ENCODE measurements at regions not wholly inside any gene's neighbourhood (a gene's known extent, or its start where the extent isn't known, plus 50 kb on each side); places are given as distances from the start of the nearest gene placed in this dataset.
"Not testable (repeated sequence)": the region's sequence is repeated elsewhere in the genome, so short reads cannot be mapped to it uniquely, and the experiment has no call there.

GRCh38 chr14:41289025-41289424, 317.7 kb upstream of the LRFN5 start:
- no peak for DNase-seq (ENCODE audit: low spot score)

DNA sequence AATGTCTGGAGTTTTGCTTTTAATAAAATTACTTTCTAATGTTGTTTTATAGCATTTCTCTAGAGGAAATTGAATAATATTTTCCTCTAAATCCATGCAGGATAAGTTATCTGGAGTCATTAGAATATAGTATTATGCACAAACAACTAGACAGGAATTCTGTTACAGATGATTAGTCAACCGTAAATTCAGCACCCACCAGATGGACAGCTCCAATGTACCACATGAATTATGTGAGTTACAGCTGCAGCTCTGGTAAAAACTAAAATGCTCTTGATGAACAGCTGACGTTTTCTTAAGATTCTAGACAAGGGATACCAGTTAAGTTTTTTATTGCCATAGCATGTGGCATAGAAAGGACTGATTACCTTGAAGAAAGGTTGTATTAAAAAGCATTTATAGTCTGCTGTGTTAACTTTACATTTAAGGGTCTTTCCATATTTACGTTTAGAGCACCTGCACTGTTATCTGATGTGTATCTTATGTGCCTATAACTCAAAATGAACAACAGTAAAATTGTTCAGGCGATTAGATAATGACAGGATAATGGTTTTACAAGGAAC, 321.4 kb upstream of the LRFN5 start:
- no peak for DNase-seq (ENCODE audit: low spot score)

DNA sequence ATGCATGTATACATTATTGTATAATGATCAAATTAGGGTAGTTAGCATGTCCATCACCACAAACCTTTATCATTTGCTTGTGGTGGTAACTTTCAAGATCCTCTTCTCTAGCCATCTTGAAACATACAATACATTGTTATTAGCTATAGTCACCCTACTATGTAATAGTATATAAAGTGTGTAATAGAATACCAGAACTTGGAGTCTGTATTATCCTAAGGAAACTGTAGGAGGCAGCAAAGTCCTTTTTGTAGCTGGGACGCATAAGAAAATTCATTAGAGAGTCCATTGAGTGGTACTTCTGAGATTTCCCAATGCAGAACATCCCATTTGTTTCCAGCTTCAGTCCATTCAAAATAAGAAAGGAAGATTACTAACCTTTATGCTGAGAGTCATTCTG, 325.9 kb upstream of the LRFN5 start:
- no peak for DNase-seq (ENCODE audit: low spot score)

GRCh38 chr14:41277450-41277849, 329.2 kb upstream of the LRFN5 start:
- DNase-seq (ENCODE audit: low spot score) = no peak

- no peak for DNase-seq (ENCODE audit: low spot score)
Measured at GRCh38 chr14:41257476-41257875, 349.2 kb upstream of the LRFN5 start.

- no peak for DNase-seq (ENCODE audit: low spot score)
Measured at GRCh38 chr14:41235466-41235865, 371.2 kb upstream of the LRFN5 start.

- no peak for DNase-seq (ENCODE audit: low spot score)
Measured at GRCh38 chr14:41230683-41231082, 376.0 kb upstream of the LRFN5 start.

- no peak for DNase-seq (ENCODE audit: low spot score)
Measured at GRCh38 chr14:41229824-41230223, 376.9 kb upstream of the LRFN5 start.

DNA sequence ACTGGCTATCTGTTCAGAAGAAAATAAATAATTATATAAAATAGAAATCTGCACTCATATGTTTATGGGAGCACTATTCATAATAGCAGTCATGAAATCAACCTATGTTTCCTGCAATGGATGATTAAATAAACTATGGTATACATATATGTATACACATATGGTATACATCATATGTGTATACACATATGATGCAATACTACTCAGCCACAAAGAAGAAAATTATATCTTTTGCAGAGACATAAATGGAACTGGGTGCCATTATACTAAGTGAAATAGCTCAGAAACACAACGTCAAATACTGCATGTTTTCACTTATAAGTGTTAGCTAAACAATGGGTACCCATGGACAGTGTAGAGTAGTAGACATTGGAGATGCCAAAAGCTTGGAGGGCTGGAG, 381.2 kb upstream of the LRFN5 start:
- DNase-seq (ENCODE audit: low spot score) = no peak

GRCh38 chr14:41222581-41222980, 384.1 kb upstream of the LRFN5 start:
- DNase-seq (ENCODE audit: low spot score) = no peak

GRCh38 chr14:41214978-41215377, 391.7 kb upstream of the LRFN5 start:
- DNase-seq (ENCODE audit: low spot score) = not testable (repeated sequence)

GRCh38 chr14:41201696-41202095, 405.0 kb upstream of the LRFN5 start:
- DNase-seq (ENCODE audit: low spot score) = no peak

- DNase-seq (ENCODE audit: low spot score) = no peak
Measured at GRCh38 chr14:41187868-41188267, 418.8 kb upstream of the LRFN5 start.

- no peak for DNase-seq (ENCODE audit: low spot score)
Measured at GRCh38 chr14:41171045-41171444, 435.6 kb upstream of the LRFN5 start.

- no peak for DNase-seq (ENCODE audit: low spot score)
Measured at GRCh38 chr14:41167040-41167439, 439.6 kb upstream of the LRFN5 start.

DNA sequence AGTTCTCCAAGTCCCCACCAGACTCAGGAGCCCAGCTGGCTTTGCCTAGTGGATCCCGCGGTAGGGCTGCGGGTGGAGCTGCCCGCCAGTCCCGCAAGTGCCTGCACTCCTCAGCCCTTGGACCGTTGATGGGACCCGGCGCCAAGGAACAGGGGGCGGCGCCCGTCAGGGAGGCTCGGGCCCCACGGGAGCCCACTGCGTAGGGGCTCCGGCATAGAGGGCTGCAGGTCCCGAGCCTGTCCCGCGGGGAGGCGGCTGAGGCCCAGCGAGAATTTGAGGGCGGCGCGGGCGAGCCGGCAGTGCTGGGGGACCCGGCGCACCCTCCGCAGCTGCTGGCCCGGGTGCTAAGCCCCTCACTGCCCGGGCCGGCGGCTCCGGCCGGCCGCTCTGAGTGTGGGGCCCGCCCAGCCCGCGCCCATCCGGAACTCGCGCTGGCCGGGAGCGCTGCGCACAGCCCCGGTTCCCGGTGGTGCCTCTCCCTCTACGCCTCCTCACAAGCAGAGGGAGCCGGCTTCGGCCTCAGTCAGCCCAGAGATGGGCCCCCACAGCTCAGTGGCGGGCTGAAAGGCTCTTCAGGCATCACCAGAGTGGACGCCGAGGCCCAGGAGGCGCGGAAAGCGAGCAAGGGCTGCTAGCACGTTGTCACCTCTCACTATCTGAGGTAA, 452.4 kb upstream of the LRFN5 start:
- DNase-seq (ENCODE audit: low spot score) = no peak

GRCh38 chr14:41146391-41146790, 460.3 kb upstream of the LRFN5 start:
- no peak for DNase-seq (ENCODE audit: low spot score)

- no peak for DNase-seq (ENCODE audit: low spot score)
Measured at GRCh38 chr14:41144370-41144769, 462.3 kb upstream of the LRFN5 start.

GRCh38 chr14:41137741-41138140, 468.9 kb upstream of the LRFN5 start:
- no peak for DNase-seq (ENCODE audit: low spot score)

DNA sequence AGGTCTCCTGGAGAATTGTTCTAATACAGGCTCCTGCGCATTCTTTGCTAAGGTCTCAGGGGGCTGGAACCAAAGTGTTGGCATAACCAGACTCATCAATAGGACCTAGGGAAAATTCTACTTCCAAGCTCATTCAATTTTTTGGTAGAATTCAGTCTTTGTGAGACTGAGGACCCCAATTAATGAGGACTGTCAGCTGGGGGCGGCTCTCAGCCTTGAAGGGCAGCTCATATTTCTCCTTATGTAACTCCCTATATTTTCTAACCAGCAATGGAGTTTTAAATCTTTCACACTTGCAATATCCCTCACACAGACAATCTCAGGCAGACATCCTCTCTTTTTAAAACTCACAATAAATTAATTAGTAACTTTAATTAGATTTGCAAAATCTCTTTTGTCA, 476.4 kb upstream of the LRFN5 start:
- DNase-seq (ENCODE audit: low spot score) = no peak

DNA sequence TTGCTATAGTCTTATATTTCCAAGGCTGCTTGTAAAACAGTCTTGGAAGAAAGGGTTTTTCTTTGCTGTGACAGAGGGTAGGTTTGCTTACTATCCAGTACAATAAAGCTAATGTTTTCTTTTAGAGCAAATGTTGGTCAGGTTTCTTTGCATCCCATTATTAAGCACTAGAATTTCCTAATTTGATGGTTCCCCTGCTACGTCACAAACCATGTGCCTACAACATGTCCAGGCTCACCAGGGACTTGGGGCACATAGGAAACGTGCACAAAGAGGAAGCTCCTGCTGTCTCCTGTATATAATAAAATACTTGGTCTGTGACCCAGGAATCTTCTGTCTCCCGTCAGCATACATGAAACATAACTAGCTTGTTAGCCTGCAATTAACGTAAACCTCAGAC, 486.3 kb upstream of the LRFN5 start:
- DNase-seq (ENCODE audit: low spot score) = no peak

DNA sequence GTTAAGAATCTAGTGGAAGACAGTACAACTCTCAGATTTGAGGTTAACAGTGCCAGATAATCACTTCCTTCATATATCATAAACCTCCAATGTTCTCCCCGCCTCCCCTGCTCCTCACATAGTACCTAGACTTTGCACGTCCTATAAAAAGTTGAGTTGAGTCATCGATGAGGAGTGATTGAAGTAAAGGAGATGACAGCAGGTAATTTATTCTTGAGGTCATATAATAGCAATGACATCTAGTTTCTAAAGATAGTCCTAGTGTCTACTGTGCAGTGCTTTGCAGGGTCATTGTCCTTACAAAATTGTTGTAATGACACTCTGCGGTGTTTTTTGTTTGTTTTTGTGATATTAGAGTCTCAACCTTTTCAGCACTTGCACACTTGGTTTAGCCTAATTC, 510.5 kb upstream of the LRFN5 start:
- no peak for DNase-seq (ENCODE audit: low spot score)

- no peak for DNase-seq (ENCODE audit: low spot score)
Measured at GRCh38 chr14:41087056-41087455, 519.6 kb upstream of the LRFN5 start.

DNA sequence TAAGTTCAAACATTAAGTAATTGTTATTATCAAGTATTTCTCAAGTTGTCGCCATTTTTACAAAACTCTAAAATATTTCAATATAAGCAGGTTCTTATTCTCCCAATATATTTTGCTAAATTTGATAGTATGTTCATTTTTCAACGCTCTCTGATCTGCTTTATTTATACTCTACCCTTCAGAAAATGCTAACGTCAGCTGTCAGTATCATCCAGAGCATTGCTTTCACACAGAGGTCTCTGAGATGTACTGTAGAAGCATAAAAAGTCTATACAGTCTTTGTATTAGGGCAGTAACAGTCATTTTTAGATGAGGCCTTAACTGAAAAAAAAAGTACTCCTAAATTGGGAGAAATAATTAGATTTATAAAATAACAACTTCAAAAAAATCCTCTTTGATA, 533.1 kb upstream of the LRFN5 start:
- no peak for DNase-seq (ENCODE audit: low spot score)

All from D341Med (cell line).